IPS-11a (cell line): ENCODE measurements at regions not wholly inside any gene's neighbourhood (a gene's known extent, or its start where the extent isn't known, plus 50 kb on each side); places are given as distances from the start of the nearest gene placed in this dataset.
"Not testable (repeated sequence)": the region's sequence is repeated elsewhere in the genome, so short reads cannot be mapped to it uniquely, and the experiment has no call there.

Experiments
- H3K4me3 ChIP-seq: one replicate; pipeline ENCODE4 v1.5.1; 2013; ENCODE audit warnings: low read depth, low read length, control low read depth

DNA sequence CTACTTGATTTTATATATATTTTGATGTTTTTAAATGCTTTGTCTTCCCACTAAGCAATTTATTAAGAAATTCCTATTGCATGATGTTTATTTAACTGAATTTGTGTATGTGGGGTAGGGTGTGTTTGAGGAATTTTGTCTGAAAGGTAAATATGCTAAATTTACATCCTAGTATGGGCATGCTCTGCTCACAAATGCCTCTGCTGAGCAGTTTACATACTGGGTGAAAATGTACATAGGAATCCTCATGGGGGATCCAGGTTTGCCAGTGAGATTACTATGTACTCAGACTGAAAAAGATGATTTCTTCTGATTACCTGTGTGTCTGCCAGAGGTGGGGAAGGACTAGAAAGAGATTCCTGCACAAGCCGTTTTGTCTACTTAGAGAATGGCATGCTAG is 126.6 kb downstream of the DISP1 start:
- H3K4me3 ChIP-seq: no peak overlapping the region

DNA sequence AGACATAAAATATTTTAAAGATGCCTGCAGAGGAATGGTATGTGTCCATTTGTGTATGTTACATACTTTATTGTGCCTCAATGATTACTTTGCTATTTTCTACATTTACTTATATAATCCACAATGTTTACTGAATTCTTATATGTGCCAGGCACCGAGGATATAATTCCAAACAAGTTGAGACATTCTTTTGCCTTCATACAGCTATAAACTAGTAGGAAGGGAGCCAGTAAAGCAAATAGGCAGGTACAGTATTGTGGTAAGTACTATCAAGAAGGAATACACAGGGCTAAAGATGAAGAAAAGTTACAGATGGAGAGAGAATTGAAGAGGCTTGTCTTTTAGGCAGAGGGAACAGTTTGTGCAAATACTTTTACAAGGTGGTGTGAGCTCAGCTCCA is 131.6 kb downstream of the DISP1 start:
- no peak overlapping the region for H3K4me3 ChIP-seq

DNA sequence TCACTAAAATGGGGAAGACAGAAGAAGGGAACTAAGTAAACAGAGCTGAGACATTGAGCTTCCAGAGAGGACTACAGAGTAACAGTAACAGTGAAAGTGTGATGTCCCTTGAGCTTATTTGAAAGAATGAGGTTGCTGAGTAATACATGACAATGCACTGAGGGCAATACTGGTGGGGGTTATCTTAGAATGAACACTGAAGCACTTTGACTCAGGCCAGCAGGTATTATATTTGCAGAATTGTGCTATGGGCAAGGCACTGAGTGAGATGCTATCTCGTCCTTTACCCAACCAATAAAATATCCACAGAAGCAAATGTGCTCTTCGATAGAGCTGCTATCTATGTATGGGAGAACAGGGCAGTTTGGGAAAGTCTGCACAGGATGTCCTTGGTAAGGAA is 133.2 kb downstream of the DISP1 start:
- no peak overlapping the region for H3K4me3 ChIP-seq

DNA sequence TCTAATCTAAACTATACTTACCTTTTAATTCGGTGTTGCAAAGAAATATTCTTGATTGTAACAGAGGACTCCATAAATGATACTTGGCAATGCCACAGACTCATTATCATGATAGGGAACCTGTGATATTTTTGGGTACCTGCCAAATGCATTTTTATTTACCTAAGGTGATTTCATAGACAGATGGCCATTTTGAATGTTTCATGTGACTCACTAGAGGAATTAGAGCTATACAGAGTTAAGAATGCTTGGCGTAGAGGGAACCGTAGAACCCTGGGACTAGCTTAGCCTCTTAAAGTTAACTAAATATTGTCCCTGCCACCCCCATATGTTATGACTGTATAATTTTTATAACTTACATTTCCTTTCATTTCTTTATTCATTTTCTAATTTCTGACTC is 136.1 kb downstream of the DISP1 start:
- H3K4me3 ChIP-seq: no peak overlapping the region

DNA sequence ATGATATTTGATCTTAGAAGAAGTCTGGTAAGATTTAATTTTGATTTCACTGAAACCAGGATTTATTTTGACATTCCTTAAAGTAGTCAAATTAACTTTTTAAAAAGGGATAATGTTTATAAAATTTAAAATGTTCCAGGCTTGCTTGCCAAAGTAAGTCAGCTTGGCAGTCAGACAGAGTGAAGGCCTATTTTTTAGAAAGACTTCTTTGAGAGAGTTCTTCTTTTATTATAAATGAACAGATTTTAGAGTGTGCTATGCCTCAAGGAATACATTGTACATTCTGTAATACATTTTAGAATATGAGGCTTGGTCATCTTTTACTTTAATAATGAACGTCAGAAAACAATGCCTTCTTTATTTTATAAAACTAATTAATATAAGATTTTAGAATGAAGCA is 138.7 kb downstream of the DISP1 start:
- H3K4me3 ChIP-seq: no peak overlapping the region

DNA sequence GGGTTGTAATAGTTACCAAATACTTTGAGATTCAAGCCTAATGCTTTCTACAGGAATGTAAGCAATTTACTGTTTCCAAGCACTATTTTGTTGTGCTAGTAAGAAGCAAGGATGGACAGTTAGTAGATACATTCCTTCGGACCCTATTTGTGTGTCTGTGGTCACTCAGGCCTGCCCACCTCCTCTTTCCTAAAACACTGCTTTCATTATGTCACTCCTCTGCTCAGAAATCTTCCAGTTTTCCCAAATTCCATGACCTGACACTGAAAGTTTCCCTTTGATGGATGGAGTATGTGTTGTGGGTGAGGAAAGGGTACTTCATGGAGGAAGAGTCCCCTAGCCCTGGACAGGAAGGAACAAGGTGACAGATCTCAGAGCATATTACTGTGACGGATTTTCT is 141.1 kb downstream of the DISP1 start:
- H3K4me3 ChIP-seq: no peak overlapping the region

DNA sequence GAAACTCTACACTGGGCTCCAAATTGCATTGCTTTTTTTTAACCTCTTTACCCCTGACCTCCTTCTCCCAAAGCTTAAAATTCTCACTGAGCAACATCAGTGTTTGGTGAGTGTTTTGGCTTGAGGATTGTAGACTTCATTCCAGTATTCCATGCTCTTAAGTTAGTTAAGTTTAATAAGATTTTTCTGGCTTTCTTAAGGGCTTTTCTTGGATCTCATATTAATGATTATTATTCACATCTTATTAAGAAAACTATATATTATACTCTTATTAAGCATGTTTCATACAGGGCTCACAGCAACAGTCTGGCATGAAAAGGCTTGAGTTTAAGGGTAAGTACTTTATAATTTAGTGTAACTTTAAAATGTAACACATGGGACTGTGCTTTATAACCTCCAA is 141.8 kb downstream of the DISP1 start:
- H3K4me3 ChIP-seq: no peak overlapping the region

DNA sequence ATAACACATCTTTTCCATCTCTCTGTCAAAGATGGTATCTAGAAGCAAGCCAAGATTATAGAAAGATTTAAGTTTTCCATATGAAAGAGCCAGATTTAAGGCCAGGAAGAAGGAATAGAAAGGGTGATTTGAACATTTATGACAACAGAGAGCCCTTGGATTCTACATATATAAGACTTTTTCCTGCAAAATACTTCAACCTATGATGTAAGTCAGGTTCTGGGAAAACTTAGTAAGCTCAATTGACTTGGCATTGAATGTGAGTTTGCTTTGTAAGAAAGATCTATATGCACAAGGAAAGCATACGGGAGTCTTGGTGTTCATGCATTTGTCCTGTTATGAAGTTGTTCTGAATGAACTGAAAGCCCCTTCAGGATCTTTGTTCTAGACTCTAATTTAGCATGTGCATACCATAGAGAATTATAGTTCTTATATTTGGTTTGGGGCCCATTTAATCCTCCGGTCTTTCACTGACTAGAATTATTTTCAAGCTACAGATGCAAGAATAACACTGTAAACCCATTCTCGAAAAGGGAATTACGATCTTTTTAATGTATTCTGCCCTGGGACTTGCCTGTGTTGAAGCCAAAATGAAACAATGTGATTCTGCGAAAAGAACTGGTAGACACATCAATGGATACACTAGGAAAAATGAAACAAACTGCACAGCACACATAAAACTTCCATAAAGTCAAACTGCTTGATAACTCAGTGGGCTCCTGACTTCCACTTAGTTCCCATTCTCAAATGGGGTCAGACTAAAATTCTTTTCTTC is 152.8 kb downstream of the DISP1 start:
- H3K4me3 ChIP-seq: no peak overlapping the region

DNA sequence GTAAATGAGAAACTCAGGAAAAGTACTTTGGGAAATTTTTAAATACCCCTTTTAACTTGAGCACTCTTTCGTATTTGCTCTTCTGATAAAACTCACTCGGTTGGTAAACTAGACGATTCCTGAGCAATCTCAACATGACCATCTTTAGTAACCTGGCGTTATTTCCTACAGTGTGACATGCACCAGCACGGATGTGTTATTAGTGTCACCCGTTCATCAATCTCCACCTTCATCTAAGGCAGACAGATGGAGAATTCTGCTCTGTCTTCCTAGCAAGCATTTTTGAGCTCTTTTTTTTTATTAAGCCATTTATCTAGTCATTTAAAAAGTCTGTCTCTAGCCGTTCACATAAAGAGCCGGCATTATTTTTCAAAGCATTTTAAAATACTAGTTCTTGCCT is 155.2 kb downstream of the DISP1 start:
- H3K4me3 ChIP-seq: no peak overlapping the region

DNA sequence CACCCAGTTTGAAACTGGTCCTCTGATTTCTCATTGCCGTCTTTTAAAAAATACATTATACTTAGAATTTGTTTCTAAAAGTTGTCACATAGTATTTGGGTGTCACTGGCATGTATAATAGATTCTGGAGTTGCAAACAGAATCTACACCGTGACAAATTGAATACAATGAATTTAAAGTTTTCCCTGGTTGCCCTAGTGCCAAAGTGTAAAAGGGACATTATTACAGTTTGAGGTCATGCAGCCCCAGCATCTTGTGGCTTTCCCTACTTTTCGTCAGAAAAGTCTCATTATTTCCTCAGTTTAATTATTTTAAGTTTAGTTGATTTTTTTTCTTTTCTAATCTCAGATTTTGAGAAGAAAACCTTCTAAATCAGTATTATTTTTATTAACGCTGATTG is 155.9 kb downstream of the DISP1 start:
- no peak overlapping the region for H3K4me3 ChIP-seq

DNA sequence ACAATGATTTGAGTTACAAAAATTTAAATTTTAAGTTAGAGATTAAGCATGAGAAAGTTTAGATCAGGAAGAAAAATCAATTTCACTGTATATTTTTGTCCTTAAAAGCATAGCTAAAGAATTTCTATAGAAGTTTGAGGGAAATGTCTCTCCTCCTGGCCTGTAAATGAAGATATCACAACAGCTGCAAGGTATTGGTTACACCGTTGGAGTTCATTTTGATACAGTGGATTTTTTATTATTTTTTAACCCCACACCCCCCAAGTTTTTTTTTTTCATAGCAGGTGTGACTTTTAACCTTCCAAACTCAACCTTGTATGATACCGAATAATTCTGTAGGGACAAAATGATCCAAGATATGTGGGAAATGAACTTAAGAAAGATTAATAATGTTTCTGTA is 156.3 kb downstream of the DISP1 start:
- no peak overlapping the region for H3K4me3 ChIP-seq

DNA sequence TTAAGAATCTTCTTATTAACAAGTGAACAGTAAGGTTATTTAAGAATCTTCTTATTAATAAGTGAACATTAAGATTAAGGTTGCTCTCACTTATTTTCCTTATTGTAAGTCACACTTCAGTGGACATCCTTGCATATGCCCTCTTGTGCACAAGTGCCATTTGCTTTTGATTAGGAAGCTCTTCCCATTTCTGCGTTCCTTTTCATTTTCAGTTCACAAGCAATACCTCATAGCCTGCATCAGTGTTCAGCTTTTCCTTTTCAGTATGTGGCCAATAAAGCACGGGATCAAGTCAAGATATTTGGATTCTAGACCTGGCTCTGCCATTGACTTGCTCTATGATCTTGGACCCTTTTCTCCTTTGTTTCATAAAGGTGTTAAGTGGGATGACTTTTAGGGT is 158.7 kb downstream of the DISP1 start:
- no peak overlapping the region for H3K4me3 ChIP-seq

DNA sequence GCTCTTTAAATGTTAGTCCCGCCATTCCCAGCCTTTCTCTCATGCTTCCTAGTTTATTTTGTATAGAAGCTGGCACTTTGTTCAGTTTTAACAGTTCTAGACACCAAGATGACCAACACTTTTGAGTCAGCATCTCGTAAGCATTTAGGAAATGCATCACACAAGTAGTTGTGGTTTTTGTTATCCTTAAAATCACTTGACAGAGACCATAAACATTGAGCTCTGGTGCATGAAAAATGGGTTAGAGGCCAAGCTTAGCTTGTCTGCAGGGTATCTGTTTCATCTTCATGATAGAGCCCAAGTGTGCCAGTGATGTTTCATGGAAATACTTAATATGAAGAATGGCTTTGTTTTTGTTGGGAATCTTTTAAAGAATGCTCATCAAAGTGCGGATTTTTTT is 159.7 kb downstream of the DISP1 start:
- H3K4me3 ChIP-seq: no peak overlapping the region

DNA sequence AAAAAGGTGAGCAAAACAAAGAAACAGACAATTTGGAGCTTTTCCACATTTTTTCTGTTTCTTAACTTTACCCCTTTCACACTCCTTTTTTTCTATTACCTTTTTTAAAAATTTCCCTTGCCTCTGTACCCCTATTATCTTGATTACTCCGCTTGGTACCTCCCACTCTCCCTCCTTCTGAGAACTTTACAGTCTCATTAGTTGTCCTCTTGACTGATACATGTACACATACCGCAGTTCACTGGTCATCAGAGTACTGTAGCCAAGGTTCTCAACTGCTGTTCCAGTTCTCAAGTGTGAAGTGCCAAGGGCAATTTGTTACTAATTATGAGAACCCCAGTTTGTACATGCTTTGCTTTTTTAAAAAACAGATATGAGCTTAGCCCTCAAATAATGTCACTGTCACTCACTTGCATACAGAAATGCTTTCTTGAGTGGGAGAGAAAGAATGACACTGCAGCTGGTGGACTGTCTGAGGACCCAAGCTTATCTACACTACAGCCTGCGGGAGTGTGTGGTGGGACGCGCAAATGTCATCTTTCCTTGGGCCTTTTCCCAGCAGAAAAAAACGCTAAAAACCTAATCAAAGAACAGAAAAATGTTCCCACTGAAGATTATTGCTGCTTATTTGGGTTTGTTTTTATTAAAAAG is 160.8 kb downstream of the DISP1 start:
- no peak overlapping the region for H3K4me3 ChIP-seq

DNA sequence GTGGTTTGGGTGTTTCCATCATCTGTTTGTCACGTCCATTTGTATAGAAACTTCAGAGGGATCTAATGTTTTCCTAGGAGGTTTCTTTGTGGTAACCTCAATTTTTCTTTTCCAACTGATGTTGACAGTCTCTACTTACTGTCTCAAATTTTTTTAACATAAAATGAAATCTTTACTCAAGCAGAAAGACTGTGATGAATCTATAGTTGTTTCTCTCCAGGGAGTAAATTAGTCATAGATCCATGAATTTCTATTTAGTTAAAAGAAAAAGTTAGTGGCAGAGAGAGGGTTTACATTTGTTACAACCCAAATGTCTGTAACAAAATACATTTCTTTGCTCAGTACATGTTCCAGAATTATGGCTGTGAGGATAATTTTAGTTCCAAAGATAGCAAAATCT is 161.6 kb downstream of the DISP1 start:
- H3K4me3 ChIP-seq: no peak overlapping the region

DNA sequence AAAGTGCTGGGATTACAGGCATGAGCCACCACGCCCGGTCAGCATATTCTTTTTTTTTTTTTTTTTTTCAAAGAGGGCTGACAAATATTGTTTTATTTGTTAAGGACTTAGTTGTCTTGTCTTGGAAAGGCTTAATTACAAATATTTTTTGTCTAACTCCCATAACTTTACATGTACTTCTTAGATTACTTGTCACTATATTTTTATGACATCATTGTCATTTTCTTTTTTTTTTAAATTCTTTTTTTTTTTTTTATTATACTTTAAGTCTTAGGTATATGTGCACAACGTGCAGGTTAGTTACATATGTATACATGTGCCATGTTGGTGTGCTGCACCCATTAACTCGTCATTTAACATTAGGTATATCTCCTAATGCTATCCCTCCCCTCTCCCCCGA is 162.5 kb downstream of the DISP1 start:
- not testable (repeated sequence) for H3K4me3 ChIP-seq

DNA sequence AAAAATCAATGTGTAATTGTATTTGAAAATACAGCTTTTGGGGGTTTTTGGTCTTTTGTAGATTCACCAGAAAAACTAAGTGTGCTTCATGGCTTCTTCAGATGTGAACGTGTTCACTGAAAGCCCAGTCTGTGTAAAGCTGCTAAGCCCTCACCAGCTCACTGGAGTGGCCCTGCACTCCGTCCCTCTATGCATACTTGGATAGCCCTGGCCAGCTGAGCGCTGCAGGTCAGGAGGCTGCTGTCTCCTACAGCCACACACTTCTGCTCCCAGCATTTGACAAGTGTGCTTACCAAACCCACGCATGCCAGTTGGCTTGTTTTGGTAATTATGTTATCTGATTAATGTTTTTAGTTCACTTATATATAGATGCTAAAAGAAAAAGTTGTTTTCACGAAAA is 163.5 kb downstream of the TLR5 start:
- no peak overlapping the region for H3K4me3 ChIP-seq

DNA sequence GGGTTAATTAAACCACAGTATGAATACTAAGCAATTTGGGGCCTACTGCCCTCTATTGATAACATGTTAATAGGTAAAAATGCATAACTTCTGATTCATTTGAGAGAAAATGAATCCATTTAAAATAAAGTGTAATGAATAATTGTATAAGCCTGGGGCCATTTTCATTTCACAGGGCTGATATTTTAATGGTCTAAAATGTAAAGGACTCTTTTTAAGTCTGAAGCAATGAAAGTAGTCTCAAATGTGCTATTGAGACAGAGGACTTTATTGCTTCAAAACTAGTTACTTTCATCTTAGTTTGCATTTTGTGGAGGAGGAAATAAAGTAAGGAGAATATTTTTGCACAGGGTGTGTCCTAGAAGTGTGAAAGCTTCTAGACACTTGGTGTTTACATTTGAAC is 155.4 kb downstream of the TLR5 start:
- no peak overlapping the region for H3K4me3 ChIP-seq

DNA sequence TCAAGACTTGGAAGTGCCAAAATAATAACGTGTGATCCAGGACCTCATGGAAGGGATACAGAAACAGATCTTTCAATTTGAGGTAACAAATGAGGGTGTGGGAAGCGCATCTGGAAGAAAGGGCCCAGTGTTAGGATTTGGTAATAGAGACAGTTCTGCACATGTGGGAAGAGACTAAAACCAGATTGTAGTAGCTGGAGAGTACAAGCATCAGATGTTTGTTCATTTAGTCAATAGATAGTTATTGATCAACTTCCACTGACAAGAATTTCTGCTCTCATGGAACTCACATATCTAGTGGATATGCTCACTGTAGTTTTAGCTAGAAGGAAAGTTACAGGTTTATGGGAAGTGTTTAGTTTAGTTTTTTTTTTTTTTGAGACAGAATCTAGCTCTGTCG is 153.6 kb downstream of the TLR5 start:
- no peak overlapping the region for H3K4me3 ChIP-seq

DNA sequence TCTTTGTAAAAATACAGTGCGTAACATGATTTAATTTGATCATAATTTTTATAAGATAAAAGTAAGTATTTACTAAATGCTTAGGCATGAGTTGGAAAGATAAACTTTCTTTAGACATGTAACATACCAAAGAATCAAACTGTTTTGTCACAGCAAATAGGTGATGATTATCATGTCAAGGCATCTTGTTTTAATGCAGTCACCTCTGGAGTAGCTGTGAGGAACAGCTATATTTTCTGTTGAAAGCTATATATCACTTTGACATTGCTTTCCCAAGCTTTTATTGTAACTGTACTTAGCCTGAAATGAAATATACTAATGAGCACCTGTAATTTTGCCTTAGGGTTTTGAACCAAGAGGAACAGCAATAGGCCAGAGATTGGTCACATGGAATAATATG is 151.9 kb downstream of the TLR5 start:
- H3K4me3 ChIP-seq: no peak overlapping the region

DNA sequence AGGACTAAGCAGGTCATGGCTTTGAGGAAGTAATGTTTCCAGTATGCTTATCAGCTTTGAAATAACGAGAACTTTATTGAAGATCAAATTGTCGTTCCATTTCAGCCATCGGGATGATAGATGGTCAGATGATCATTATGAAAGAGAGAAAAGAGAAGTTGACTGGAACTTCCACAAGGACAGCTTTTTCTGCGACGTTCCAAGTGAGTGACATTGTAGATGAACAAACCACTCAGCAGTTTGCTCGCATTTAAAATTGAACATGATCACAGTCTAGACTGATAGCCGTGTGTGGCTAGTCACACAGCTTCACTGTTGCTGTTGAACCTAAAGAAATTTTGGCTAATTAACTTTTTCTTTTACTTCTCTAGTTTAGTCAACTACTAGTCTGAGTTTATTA is 151.1 kb downstream of the TLR5 start:
- no peak overlapping the region for H3K4me3 ChIP-seq

DNA sequence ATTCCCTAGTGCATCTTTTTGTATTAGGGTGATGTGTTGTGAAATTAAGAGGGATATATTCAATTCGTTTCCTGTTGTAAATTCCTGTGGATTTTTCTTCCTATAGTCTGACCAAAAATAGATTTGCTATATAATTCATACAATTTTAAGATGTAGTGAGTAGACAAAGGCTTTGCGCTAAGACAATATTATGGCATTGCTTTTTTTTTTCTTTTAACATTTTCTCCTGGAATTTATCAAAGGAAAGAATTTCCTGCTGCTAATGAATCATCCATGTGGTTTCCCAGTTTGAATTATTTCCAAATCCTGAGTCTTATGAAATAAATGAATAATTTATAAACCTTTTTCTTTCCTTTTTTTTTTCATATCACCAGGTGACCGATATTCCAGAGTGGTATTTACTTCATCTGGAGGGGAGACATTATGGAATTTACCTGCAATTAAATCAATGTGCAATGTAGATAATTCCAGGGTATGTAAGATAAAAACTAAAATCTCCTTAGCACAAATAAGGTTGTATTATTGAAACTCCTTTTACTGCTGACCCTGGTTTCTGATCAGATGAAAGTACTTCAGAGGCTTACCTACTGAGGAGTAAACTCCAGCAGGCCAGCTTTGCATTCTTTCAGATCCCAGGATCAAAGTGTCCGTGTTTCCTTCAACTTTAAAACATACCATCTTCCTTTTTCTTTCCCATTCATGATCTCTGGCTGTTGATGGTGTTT is 148.4 kb downstream of the TLR5 start:
- H3K4me3 ChIP-seq: no peak overlapping the region
